ENCODE measurements at regions not wholly inside any gene's neighbourhood (a gene's known extent, or its start where the extent isn't known, plus 50 kb on each side); places are given as distances from the start of the nearest gene placed in this dataset.

GRCh38 chr12:4012073-4012472, 138.9 kb upstream of the PARP11 start:
- Histone ChIP-seq H3K27me3 (ENCODE audit: insufficient read depth, low read depth, low read length) (no peaks in the 10 kb centered on the region), H3K79me2 (replicated peaks; ENCODE audit: insufficient read depth, low read length) (no peaks in the 10 kb centered on the region), H3K9ac (ENCODE audit: low read length) (no peak overlapping the region), H3K9me3 (ENCODE audit: low read length) (no peaks in the 10 kb centered on the region), H4K20me1 (ENCODE audit: insufficient read depth) (no peaks in the 10 kb centered on the region), H3K9me2 (ENCODE audit: insufficient read depth, low read length) (no peaks in the 10 kb centered on the region), H3K4me2 (ENCODE audit: low read length) (no peak overlapping the region), H3F3A (ENCODE audit: insufficient read depth, low read length, poor library complexity, severe bottlenecking) (no peaks in the 10 kb centered on the region), H3K4me3 (ENCODE audit: low read length) (no peak overlapping the region), H3K27ac (ENCODE audit: low read length) (no peak overlapping the region), H3K36me3 (ENCODE audit: insufficient read depth, low read length) (no peaks in the 10 kb centered on the region), H2AFZ (ENCODE audit: low read depth, low read length) (no peak overlapping the region)
- TF ChIP-seq REST (IDR thresholded peaks at IDR 0.05; ENCODE audit: borderline replicate concordance) (no peak), POLR2AphosphoS5 (IDR thresholded peaks at IDR 0.05) (no peak)

GRCh38 chr12:4011597-4011996, 138.4 kb upstream of the PARP11 start:
- no peaks in the 10 kb centered on the region for H4K20me1 ChIP-seq (ENCODE audit: insufficient read depth)
- no peaks in the 10 kb centered on the region for H3K79me2 ChIP-seq (replicated peaks; ENCODE audit: insufficient read depth, low read length)
- H3K36me3 ChIP-seq (ENCODE audit: insufficient read depth, low read length): no peaks in the 10 kb centered on the region
- TF ChIP-seq TAF1 (IDR thresholded peaks at IDR 0.05; ENCODE audit: low read depth) (no peak), REST (IDR thresholded peaks at IDR 0.05; ENCODE audit: borderline replicate concordance) (no peak), POLR2AphosphoS5 (IDR thresholded peaks at IDR 0.05) (no peak), SMC3 (conservative IDR thresholded peaks at IDR 0.05; ENCODE audit: poor library complexity) (no peak), RAD21 (conservative IDR thresholded peaks at IDR 0.05) (no peak), EP300 (conservative IDR thresholded peaks at IDR 0.05; ENCODE audit: poor library complexity, severe bottlenecking) (no peak), CTCF (IDR thresholded peaks at IDR 0.05; ENCODE audit: poor library complexity, severe bottlenecking) (no peak), MXI1 (conservative IDR thresholded peaks at IDR 0.05; ENCODE audit: poor library complexity, severe bottlenecking) (no peak), EZH2 (IDR thresholded peaks at IDR 0.05; ENCODE audit: borderline replicate concordance, insufficient read depth, low read length, poor library complexity, severe bottlenecking) (no peak)
- H3K9ac ChIP-seq (ENCODE audit: low read length): no peak overlapping the region
- H3K27ac ChIP-seq (ENCODE audit: low read length): no peak overlapping the region
- no peak overlapping the region for H2AFZ ChIP-seq (ENCODE audit: low read depth, low read length)
- H3K4me2 ChIP-seq (ENCODE audit: low read length): no peak overlapping the region
- no peaks in the 10 kb centered on the region for H3K9me2 ChIP-seq (ENCODE audit: insufficient read depth, low read length)
- no peak overlapping the region for H3K4me3 ChIP-seq (ENCODE audit: low read length)
- H3K9me3 ChIP-seq (ENCODE audit: low read length): no peaks in the 10 kb centered on the region
- no peaks in the 10 kb centered on the region for H3K27me3 ChIP-seq (ENCODE audit: insufficient read depth, low read depth, low read length)
- H3F3A ChIP-seq (ENCODE audit: insufficient read depth, low read length, poor library complexity, severe bottlenecking): no peaks in the 10 kb centered on the region
